SK-N-SH (cell line): ENCODE measurements at regions not wholly inside any gene's neighbourhood (a gene's known extent, or its start where the extent isn't known, plus 50 kb on each side); places are given as distances from the start of the nearest gene placed in this dataset.

Experiments used
- CTCF ChIP-seq: fragments of 200-600 bp; sonication (generic); IDR thresholded peaks from 2 replicates; pipeline ENCODE4 v1.6.1; 2017; ENCODE audit warnings: antibody characterized with exemption, mild to moderate bottlenecking, moderate library complexity
- EZH2phosphoT487 ChIP-seq: fragments of 200-600 bp; sonication (generic); IDR thresholded peaks from 2 replicates; pipeline ENCODE4 v1.6.1; 2017; ENCODE audit warnings: low read depth, mixed run types, mild to moderate bottlenecking, antibody characterized with exemption, moderate library complexity, borderline replicate concordance
- FOXM1 ChIP-seq: IDR thresholded peaks from 2 replicates; pipeline ENCODE4 v1.4.0; 2012; ENCODE audit warnings: low read depth, mild to moderate bottlenecking
- GABPA ChIP-seq: IDR thresholded peaks from 2 replicates; pipeline ENCODE4 v1.4.0; 2012; ENCODE audit warnings: low read depth, mild to moderate bottlenecking
- GATA2 ChIP-seq: sonication (generic); formaldehyde crosslinking; IDR thresholded peaks from 2 replicates; pipeline ENCODE4 v1.5.0; 2020; ENCODE audit warnings: mild to moderate bottlenecking, missing genetic modification reagents
- PBX3 ChIP-seq: IDR thresholded peaks from 2 replicates; pipeline ENCODE4; 2012
- POLR2AphosphoS5 ChIP-seq: IDR thresholded peaks from 2 replicates; pipeline ENCODE4 v1.6.1; 2012; ENCODE audit warnings: low read depth, low read length
- RAD21 ChIP-seq: IDR thresholded peaks from 2 replicates; pipeline ENCODE4 v1.6.1; 2012; ENCODE audit warnings: mild to moderate bottlenecking, low read length
- RCOR1 ChIP-seq: fragments of 150-350 bp; IDR thresholded peaks from 2 replicates; pipeline ENCODE4 v1.6.1; 2017; ENCODE audit warnings: antibody characterized with exemption, low read length
- RFX5 ChIP-seq: IDR thresholded peaks from 2 replicates; pipeline ENCODE4 v1.6.1; 2012; ENCODE audit warnings: mild to moderate bottlenecking, improper control_type of control experiment, low read length
- SMC3 ChIP-seq: IDR thresholded peaks from 2 replicates; pipeline ENCODE4 v1.6.1; 2012; ENCODE audit warnings: low read depth, low read length, improper control_type of control experiment
- TAF1 ChIP-seq: IDR thresholded peaks from 2 replicates; pipeline ENCODE4 v1.6.1; 2012; ENCODE audit warnings: low read depth, mild to moderate bottlenecking, low read length, moderate library complexity, borderline replicate concordance
- TEAD4 ChIP-seq: IDR thresholded peaks from 2 replicates; pipeline ENCODE4 v1.4.0; 2012; ENCODE audit warnings: mild to moderate bottlenecking, borderline replicate concordance; ENCODE audit not compliant: insufficient read depth

GRCh38 chr4:64670647-64671046 is 261.4 kb upstream of the TECRL start:
- no peak for TF ChIP-seq CTCF
- TF ChIP-seq SMC3: no peak
- TF ChIP-seq PBX3: no peak
- no peak for TF ChIP-seq GATA2 (CRISPR knock-in tag)
- no peak for TF ChIP-seq GABPA
- no peak for TF ChIP-seq TEAD4
- no peak for TF ChIP-seq EZH2phosphoT487
- TF ChIP-seq RFX5: no peak
- no peak for TF ChIP-seq RAD21
- no peak for TF ChIP-seq RCOR1
- no peak for TF ChIP-seq POLR2AphosphoS5
- no peak for TF ChIP-seq TAF1
- no peak for TF ChIP-seq FOXM1
